ENCODE measurements at regions not wholly inside any gene's neighbourhood (a gene's known extent, or its start where the extent isn't known, plus 50 kb on each side); places are given as distances from the start of the nearest gene placed in this dataset.

- Histone ChIP-seq H3K36me3 (ENCODE audit: control insufficient read depth in 2 of 4, insufficient read depth in 4 of 4, low read length in 3 of 4) (no peaks in the 10 kb centered on the region), H3K4ac (replicated peaks; ENCODE audit: insufficient read length, low read depth, low read length) (no peak overlapping the region), H4K5ac (ENCODE audit: insufficient read length, low read depth, low read length) (no peak overlapping the region), H3K18ac (ENCODE audit: extremely low read depth, low read length) (no peak overlapping the region), H3K9ac (replicated peaks in 1 of 4; ENCODE audit: extremely low read depth in 1 of 4, low read depth in 3 of 4, low read length in 3 of 4) (no peak overlapping the region), H3K56ac (replicated peaks; ENCODE audit: insufficient read length, low read depth, low read length) (no peak overlapping the region), H3K79me2 (ENCODE audit: control insufficient read depth in 1 of 2, insufficient read depth in 2 of 2, low read length in 2 of 2) (no peaks in the 10 kb centered on the region), H3K23ac (ENCODE audit: insufficient read length) (no peak overlapping the region), H3K4me2 (ENCODE audit: insufficient read depth in 1 of 2, low read depth in 2 of 2, low read length in 2 of 2) (0 out of 4 replicates have a peak overlapping the region, but pooled peaks of 1 of the 2 experiments have one; percentile 28), H3K4me3 (ENCODE audit: extremely low read depth in 1 of 4, insufficient read depth in 2 of 4, low read depth in 3 of 4, low read length in 4 of 4) (no peak overlapping the region), H2BK20ac (ENCODE audit: low read length) (no peak overlapping the region), H4K8ac (ENCODE audit: extremely low read depth, insufficient read depth, low read length) (no peak overlapping the region), H3K27ac (ENCODE audit: low read depth, low read length) (no peak overlapping the region), H2AK5ac (ENCODE audit: low read depth, low read length) (no peak overlapping the region), H3K9me3 (ENCODE audit: insufficient read depth in 2 of 2, low read depth in 1 of 2, low read length in 1 of 2) (no peaks in the 10 kb centered on the region), H4K20me1 (replicated peaks in 1 of 2; ENCODE audit: control insufficient read depth in 1 of 2, insufficient read depth in 2 of 2, low read length in 2 of 2) (no peaks in the 10 kb centered on the region), H3K14ac (ENCODE audit: insufficient read length) (no peak overlapping the region), H3K23me2 (ENCODE audit: low read depth, low read length) (no peaks in the 10 kb centered on the region; the same call in 1 of the 2 replicates), H3K4me1 (replicated peaks in 1 of 4; ENCODE audit: control insufficient read depth in 3 of 4, insufficient read depth in 4 of 4, low read length in 3 of 4) (peaks cover 0 to 5% (median 1%) of the 10 kb centered on the region in 4 experiments; a peak in 1 of 7 replicates), H3K79me1 (ENCODE audit: low read depth, low read length) (no peaks in the 10 kb centered on the region), H2BK5ac (ENCODE audit: low read depth, low read length) (no peak overlapping the region), H2BK120ac (replicated peaks; ENCODE audit: low read depth, low read length) (no peak overlapping the region), H2AFZ (ENCODE audit: low read length) (no peak overlapping the region; the same call in 1 of the 2 replicates), H2BK12ac (ENCODE audit: low read depth, low read length) (no peak overlapping the region), H2BK15ac (ENCODE audit: low read length) (no peak overlapping the region), H3K27me3 (replicated peaks in 1 of 4; ENCODE audit: control insufficient read depth in 3 of 4, extremely low read depth in 1 of 4, insufficient read depth in 3 of 4, low read length in 3 of 4) (no peaks in the 10 kb centered on the region), H4K91ac (replicated peaks; ENCODE audit: insufficient read length, low read length) (no peak overlapping the region)
- WGBS, 2 experiments (ENCODE audit: extremely low coverage in 1 of 2, insufficient coverage in 1 of 2, insufficient read length in 1 of 2, insufficient replicate concordance in 2 of 2, low coverage in 1 of 2, low lambda C conversion rate in 2 of 2, missing lambda C conversion rate in 1 of 2) = 59% methylated on average over 3 of the region's 3 CpGs; no CpG with 5 or more reads in 1 of the 2 experiments
- ChIA-PET CTCF (ENCODE audit: partially characterized antibody) (no interaction called here), POLR2A (ENCODE audit: partially characterized antibody) (no interaction called here)
- TF ChIP-seq SRF (IDR thresholded peaks at IDR 0.05; ENCODE audit: low read depth, low read length) (no peak), CTCF (IDR thresholded peaks at IDR 0.05; ENCODE audit: control extremely low read depth in 1 of 3, insufficient read depth in 1 of 3, low read depth in 1 of 3, low read length in 3 of 3) (no peak), TAF7 (optimal IDR thresholded peaks at IDR 0.05; ENCODE audit: borderline replicate concordance, low read depth, low read length) (no peak), BCL11A (IDR thresholded peaks at IDR 0.05; ENCODE audit: low read depth in 2 of 2, low read length in 2 of 2) (no peak), EZH2 (IDR thresholded peaks at IDR 0.05; ENCODE audit: low read depth, low read length, severe bottlenecking) (no peak)
- peak; percentile 79 for FAIRE-seq
- no peak for DNase-seq (ENCODE audit: low read depth in 1 of 2, low spot score in 2 of 2)
Observed at GRCh38 chr4:114226179-114226578, 246.7 kb upstream of the ARSJ start.

Data from H1 (cell line).